C4-2B (cell line): ENCODE measurements at regions not wholly inside any gene's neighbourhood (a gene's known extent, or its start where the extent isn't known, plus 50 kb on each side); places are given as distances from the start of the nearest gene placed in this dataset.

Experiments used
- H3K27ac ChIP-seq: fragments of 450-650 bp; 2 replicates; pipeline ENCODE4 v1.5.1; 2017
- ZFX ChIP-seq: fragments of 450-650 bp; IDR thresholded peaks from 2 replicates; pipeline ENCODE4 v1.6.1; 2017
- TF ChIP-seq, protein P1 (sequence below): fragments of 450-650 bp; conservative IDR thresholded peaks from 2 replicates; pipeline ENCODE4 v1.5.1; 2017; ENCODE audit warnings: mild to moderate bottlenecking

DNA sequence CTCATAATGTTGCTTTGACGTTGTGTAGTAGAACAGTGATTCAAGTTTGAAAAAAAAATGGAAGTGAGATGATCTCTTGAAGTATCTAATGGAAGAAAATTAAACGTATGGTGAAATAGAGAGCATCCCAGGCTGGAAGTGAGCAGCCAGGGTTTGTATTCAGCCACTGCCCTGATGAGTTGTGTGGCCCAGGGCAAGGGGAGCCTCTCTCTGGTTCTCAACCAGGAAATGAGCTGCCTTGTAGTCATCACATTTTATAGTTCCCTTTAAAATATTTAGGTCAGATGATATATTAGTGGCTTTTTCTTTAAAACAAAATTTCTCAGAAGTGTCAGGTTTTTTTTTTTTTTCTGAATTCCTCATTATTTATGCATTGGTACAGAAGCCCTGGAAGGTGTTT, 150.3 kb downstream of the GPAT3 start:
- TF ChIP-seq, protein P1, sequence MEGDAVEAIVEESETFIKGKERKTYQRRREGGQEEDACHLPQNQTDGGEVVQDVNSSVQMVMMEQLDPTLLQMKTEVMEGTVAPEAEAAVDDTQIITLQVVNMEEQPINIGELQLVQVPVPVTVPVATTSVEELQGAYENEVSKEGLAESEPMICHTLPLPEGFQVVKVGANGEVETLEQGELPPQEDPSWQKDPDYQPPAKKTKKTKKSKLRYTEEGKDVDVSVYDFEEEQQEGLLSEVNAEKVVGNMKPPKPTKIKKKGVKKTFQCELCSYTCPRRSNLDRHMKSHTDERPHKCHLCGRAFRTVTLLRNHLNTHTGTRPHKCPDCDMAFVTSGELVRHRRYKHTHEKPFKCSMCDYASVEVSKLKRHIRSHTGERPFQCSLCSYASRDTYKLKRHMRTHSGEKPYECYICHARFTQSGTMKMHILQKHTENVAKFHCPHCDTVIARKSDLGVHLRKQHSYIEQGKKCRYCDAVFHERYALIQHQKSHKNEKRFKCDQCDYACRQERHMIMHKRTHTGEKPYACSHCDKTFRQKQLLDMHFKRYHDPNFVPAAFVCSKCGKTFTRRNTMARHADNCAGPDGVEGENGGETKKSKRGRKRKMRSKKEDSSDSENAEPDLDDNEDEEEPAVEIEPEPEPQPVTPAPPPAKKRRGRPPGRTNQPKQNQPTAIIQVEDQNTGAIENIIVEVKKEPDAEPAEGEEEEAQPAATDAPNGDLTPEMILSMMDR, result no peak
- H3K27ac ChIP-seq, result no peak overlapping the region

DNA sequence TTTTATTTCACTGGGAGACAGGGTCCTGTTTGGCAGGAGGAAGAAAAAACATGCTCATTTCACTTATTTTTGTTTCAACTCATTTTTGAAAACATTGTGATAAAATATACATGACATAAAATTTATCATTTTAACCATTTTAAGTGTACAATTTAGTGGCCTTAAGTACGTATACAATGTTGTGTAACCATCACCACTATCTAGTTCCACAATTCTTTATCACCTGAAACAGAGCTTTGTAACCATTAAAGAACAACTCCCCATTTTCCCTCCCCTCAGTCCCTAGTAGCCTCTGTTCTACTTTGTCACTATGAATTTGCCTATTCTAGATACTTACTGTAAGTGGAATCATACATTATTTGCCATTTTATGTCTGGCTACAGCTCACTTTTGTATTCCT, 143.8 kb downstream of the GPAT3 start:
- TF ChIP-seq ZFX, result no peak
- TF ChIP-seq, protein P1, result no peak
- H3K27ac ChIP-seq, result no peak overlapping the region

DNA sequence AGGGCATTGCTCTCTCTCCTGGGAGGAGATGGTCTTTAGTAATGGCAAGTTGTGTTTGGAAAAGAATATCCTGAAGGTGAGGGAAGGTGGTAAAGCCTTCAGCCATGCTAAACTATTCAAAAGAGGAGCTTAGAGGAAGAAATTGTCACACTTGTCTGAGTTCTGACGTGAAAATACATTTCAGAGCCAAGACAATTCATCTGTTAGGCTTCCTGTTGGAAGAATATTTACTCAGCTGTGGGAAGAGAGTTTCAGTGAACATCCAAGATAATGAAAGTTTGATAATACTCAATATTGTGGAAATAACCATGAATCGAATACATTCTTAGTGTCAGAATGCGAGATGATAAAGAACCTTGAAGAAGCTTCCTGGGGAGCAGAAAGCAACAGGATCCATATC, 143.3 kb downstream of the GPAT3 start:
- TF ChIP-seq, protein P1, result no peak
- no peak for TF ChIP-seq ZFX
- no peak overlapping the region for H3K27ac ChIP-seq

DNA sequence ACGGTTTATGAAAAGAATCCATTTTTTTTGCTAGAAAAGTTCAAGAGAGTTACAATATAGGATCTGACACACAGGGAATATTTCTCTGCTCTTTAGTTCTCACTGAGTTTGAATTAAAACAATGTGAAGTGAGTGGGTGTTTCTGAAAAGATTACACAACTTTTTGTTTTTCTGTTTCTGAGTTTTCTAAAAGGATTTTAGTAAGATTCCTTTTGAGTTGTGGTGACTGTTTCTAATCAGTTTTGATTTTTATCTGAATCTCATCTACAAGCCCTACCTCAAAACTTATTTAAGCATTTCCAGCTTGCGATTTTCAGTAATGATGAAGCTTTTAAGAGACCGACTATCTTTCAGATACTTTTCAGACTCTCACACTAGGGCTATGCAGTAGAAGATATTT, 141.7 kb downstream of the GPAT3 start:
- no peak overlapping the region for H3K27ac ChIP-seq
- TF ChIP-seq, protein P1, result no peak
- no peak for TF ChIP-seq ZFX

DNA sequence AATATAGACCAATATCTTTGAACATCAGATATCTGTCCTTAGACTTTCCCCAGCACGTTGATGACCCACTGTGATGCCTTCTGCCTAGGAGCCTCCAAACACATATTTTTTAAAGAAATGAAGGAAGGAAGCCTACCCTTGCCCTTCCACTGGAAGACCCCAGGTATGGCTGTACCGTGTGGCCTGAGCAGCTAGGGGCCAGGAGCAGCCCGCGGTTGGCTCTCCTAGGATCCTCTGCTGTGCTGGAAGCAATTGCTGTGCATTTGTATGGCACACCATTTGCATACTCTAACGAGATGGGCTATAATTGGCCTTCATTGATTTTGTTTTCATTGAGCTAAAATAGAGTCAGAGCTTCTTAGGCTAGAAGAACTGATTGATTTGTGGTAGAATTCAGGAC, 128.8 kb downstream of the GPAT3 start:
- H3K27ac ChIP-seq, result no peak overlapping the region
- TF ChIP-seq ZFX, result no peak
- TF ChIP-seq, protein P1, result no peak

DNA sequence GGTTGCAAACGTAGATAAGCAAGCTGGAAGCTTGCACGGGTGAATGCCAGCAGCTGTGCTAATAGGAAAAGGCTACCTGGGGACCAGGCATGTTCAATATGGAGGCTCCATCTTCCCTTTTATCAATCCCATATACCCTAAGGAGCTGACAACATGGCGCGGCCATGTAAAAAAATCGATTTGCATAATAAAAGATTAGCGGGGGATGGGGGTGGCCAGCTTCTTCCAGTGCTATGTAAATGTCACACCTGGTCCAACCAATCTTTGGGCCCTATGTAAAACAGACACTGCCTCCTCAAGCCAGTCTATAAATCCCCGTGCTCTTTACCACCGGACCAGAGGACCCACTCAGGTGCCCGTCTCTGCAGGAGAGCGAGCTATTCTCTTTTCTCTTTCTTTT, 128.2 kb downstream of the GPAT3 start:
- no peak overlapping the region for H3K27ac ChIP-seq
- TF ChIP-seq, protein P1, result no peak

DNA sequence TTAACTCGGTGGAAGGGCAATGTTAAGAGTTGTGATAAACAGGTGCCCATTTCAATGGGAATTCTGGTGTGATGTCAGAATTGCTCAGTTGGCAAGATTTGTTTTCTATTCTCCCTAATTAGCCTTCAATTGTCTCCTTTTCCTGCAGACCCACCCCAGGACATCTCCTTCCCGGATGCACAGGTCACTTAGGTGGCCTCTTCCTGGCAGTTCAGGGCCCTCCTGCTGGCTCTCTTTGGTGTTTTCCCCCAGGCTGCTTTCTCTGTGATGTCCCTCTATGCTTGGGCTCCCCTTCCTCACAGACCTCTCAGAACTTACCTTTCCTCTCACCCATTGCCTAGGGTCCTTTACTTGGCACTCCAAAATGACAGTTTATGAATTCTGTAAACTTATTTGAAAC, 126.3 kb downstream of the GPAT3 start:
- no peak overlapping the region for H3K27ac ChIP-seq
- TF ChIP-seq, protein P1, result no peak
- no peak for TF ChIP-seq ZFX

DNA sequence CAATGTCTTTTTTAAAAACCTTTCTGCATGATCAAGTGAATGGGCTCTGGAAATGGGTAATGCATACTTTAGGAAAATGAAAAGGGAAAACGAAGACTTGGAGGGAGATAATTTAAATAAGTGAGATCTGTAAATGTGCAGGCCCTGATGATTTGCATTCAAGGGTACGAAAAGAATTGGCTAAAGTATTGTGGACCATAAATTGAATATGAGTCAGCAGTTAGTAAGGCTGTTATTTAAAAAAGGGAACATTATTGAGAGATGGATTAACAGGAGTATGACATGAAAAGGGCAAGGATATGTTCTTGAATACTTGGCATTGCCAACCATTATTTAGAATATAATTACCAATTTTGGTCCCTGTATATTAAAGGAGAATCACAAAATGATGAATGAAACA, 125.5 kb downstream of the GPAT3 start:
- no peak overlapping the region for H3K27ac ChIP-seq
- TF ChIP-seq, protein P1, result no peak
- no peak for TF ChIP-seq ZFX
